OCI-LY1 (cell line): ENCODE measurements at regions not wholly inside any gene's neighbourhood (a gene's known extent, or its start where the extent isn't known, plus 50 kb on each side); places are given as distances from the start of the nearest gene placed in this dataset.

Experiments
- H2AFZ ChIP-seq: fragments of 200-600 bp; sonication (generic), shearing (Covaris generic); 2 replicates; pipeline ENCODE4 v1.6.0; 2014; ENCODE audit warnings: antibody characterized with exemption, mild to moderate bottlenecking, low read length
- H3F3A ChIP-seq: fragments of 200-600 bp; sonication (generic), shearing (Covaris generic); 2 replicates; pipeline ENCODE4 v1.6.0; 2014; ENCODE audit warnings: mild to moderate bottlenecking, antibody characterized with exemption, low read length, moderate library complexity; ENCODE audit not compliant: insufficient read depth
- H3K27ac ChIP-seq: fragments of 200-600 bp; sonication (generic); 2 replicates; pipeline ENCODE4 v1.5.1; 2014; ENCODE audit warnings: low read length, mixed run types, mild to moderate bottlenecking, low read depth; ENCODE audit not compliant: poor library complexity, severe bottlenecking
- H3K27me3 ChIP-seq: fragments of 200-600 bp; sonication (generic); 2 replicates; pipeline ENCODE4 v1.6.0; 2014; ENCODE audit warnings: antibody characterized with exemption, mild to moderate bottlenecking, low read length, moderate library complexity; ENCODE audit not compliant: insufficient read depth
- H3K36me3 ChIP-seq: fragments of 200-600 bp; sonication (generic); 2 replicates; pipeline ENCODE4 v1.6.1; 2014; ENCODE audit warnings: mild to moderate bottlenecking, antibody characterized with exemption, low read length, moderate library complexity, mixed read lengths; ENCODE audit not compliant: insufficient read depth
- H3K4me1 ChIP-seq: fragments of 200-600 bp; sonication (generic); 2 replicates; pipeline ENCODE4 v1.5.1; 2014; ENCODE audit warnings: mild to moderate bottlenecking, low read length, moderate library complexity; ENCODE audit not compliant: insufficient read depth, severe bottlenecking
- H3K4me2 ChIP-seq: fragments of 200-600 bp; sonication (generic), shearing (Covaris generic); 2 replicates; pipeline ENCODE4 v1.6.1; 2014; ENCODE audit warnings: low read length
- H3K4me3 ChIP-seq: fragments of 200-600 bp; sonication (generic); 2 replicates; pipeline ENCODE4 v1.5.1; 2014; ENCODE audit warnings: low read length, low read depth, mild to moderate bottlenecking, mixed read lengths; ENCODE audit not compliant: poor library complexity, severe bottlenecking
- H3K79me2 ChIP-seq: fragments of 200-600 bp; shearing (Covaris generic); 2 replicates; pipeline ENCODE4 v1.6.1; 2016; ENCODE audit warnings: mixed run types, low read length, mixed read lengths; ENCODE audit not compliant: insufficient read depth
- H3K9ac ChIP-seq: fragments of 200-600 bp; sonication (generic), shearing (Covaris generic); 2 replicates; pipeline ENCODE4 v1.6.1; 2014; ENCODE audit warnings: mild to moderate bottlenecking, low read length, mixed read lengths
- H3K9me2 ChIP-seq: fragments of 200-600 bp; sonication (generic), shearing (Covaris generic); 2 replicates; pipeline ENCODE4 v1.6.1; 2014; ENCODE audit warnings: low read depth, mild to moderate bottlenecking, low read length, mixed read lengths
- H3K9me3 ChIP-seq: fragments of 200-600 bp; shearing (Covaris generic); 2 replicates; pipeline ENCODE4 v1.6.1; 2014; ENCODE audit warnings: low read length, mixed read lengths
- H4K20me1 ChIP-seq: fragments of 200-600 bp; sonication (generic), shearing (Covaris generic); 2 replicates; pipeline ENCODE4 v1.6.0; 2016; ENCODE audit warnings: mild to moderate bottlenecking, low read length; ENCODE audit not compliant: insufficient read depth
- CTCF ChIP-seq: fragments of 200-600 bp; sonication (generic), shearing (Covaris generic); IDR thresholded peaks from 2 replicates; pipeline ENCODE4 v1.5.1; 2017; ENCODE audit warnings: mild to moderate bottlenecking, antibody characterized with exemption, low read length, moderate library complexity, mixed read lengths
- EZH2 ChIP-seq: fragments of 200-600 bp; sonication (generic), shearing (Covaris generic); IDR thresholded peaks from 2 replicates; pipeline ENCODE4 v1.8.0; 2017; ENCODE audit warnings: borderline replicate concordance, mixed run types, mild to moderate bottlenecking, antibody characterized with exemption, low read length, moderate library complexity, mixed read lengths

GRCh38 chr5:124929000-124929399, 182.6 kb upstream of the ZNF608 start:
- TF ChIP-seq CTCF (no peak), EZH2 (no peak)
- Histone ChIP-seq H3K9me2 (no peaks in the 10 kb centered on the region), H2AFZ (no peak overlapping the region), H3K27me3 (no peaks in the 10 kb centered on the region), H3K4me2 (no peak overlapping the region), H3K4me1 (peaks cover 6% of the 10 kb centered on the region), H3K79me2 (no peaks in the 10 kb centered on the region), H4K20me1 (no peaks in the 10 kb centered on the region), H3K36me3 (no peaks in the 10 kb centered on the region), H3F3A (no peaks in the 10 kb centered on the region), H3K27ac (no peak overlapping the region), H3K4me3 (no peak overlapping the region), H3K9me3 (no peaks in the 10 kb centered on the region), H3K9ac (no peak overlapping the region)

- Histone ChIP-seq H3K27me3 (no peaks in the 10 kb centered on the region), H4K20me1 (no peaks in the 10 kb centered on the region), H3K4me2 (no peak overlapping the region), H3K79me2 (no peaks in the 10 kb centered on the region), H3K9me3 (no peaks in the 10 kb centered on the region), H3K4me3 (no peak overlapping the region), H3K27ac (no peak overlapping the region), H3K36me3 (no peaks in the 10 kb centered on the region), H2AFZ (no peak overlapping the region), H3K4me1 (peaks cover 37% of the 10 kb centered on the region), H3K9ac (no peak overlapping the region), H3K9me2 (no peaks in the 10 kb centered on the region), H3F3A (no peaks in the 10 kb centered on the region)
- TF ChIP-seq CTCF, result no peak
- TF ChIP-seq EZH2, result no peak
Observed at GRCh38 chr5:124932791-124933600, 186.6 kb upstream of the ZNF608 start.

GRCh38 chr5:124935065-124935464, 188.6 kb upstream of the ZNF608 start:
- H2AFZ ChIP-seq, result no peak overlapping the region

More at GRCh38 chr5:124935065-124935464, 188.6 kb upstream of the ZNF608 start:
- Histone ChIP-seq H4K20me1 (no peaks in the 10 kb centered on the region), H3K4me2 (peak overlapping the region; percentile 2; the same call in 1 of the 2 replicates), H3K9ac (no peak overlapping the region; the same call in 1 of the 2 replicates), H3K79me2 (no peaks in the 10 kb centered on the region), H3K9me3 (no peaks in the 10 kb centered on the region; the same call in 1 of the 2 replicates), H3K27ac (peak overlapping the region; percentile 91), H3K9me2 (no peaks in the 10 kb centered on the region), H3K4me1 (peaks cover 41% of the 10 kb centered on the region), H3K36me3 (0 out of 2 replicates have a peak, but pooled peaks cover 11% of the 10 kb centered on the region), H3K27me3 (no peaks in the 10 kb centered on the region), H3F3A (no peaks in the 10 kb centered on the region), H3K4me3 (no peak overlapping the region)
- TF ChIP-seq EZH2, result no peak
- TF ChIP-seq CTCF, result no peak
